ENCODE measurements at regions not wholly inside any gene's neighbourhood (a gene's known extent, or its start where the extent isn't known, plus 50 kb on each side); places are given as distances from the start of the nearest gene placed in this dataset.

- H3K36me3 ChIP-seq (ENCODE audit: control insufficient read depth, insufficient read depth, low read length): no peaks in the 10 kb centered on the region
- no peaks in the 10 kb centered on the region for H3K9me3 ChIP-seq (ENCODE audit: control insufficient read depth, low read length)
- H3K27ac ChIP-seq (ENCODE audit: insufficient read depth, low read length, poor library complexity, severe bottlenecking): no peak overlapping the region
- no peak for DNase-seq
- no peaks in the 10 kb centered on the region for H3K27me3 ChIP-seq (replicated peaks; ENCODE audit: control insufficient read depth, insufficient read depth, low read length, poor library complexity, severe bottlenecking)
- H3K4me1 ChIP-seq (ENCODE audit: control insufficient read depth, insufficient read depth, low read length, poor library complexity, severe bottlenecking): no peaks in the 10 kb centered on the region
- no peak overlapping the region for H3K4me3 ChIP-seq (ENCODE audit: insufficient read depth, low read depth, low read length, poor library complexity, severe bottlenecking)
These were observed 55.9 kb upstream of the IL15 start for GRCh38 chr4:141580523-141580922.
